NT2/D1 (cell line): ENCODE measurements at regions not wholly inside any gene's neighbourhood (a gene's known extent, or its start where the extent isn't known, plus 50 kb on each side); places are given as distances from the start of the nearest gene placed in this dataset.
A peak's percentile ranks its signal among the peaks of the same experiment; 100 is the strongest.

Experiments
- DNase-seq: peaks from one replicate; pipeline ENCODE4 v3.0.0-alpha.2; 2011; ENCODE audit warnings: low read depth, low spot score
- H3K27me3 ChIP-seq: 2 replicates; pipeline ENCODE4 v1.6.0; 2011; ENCODE audit warnings: mild to moderate bottlenecking; ENCODE audit not compliant: insufficient read length, insufficient read depth
- H3K36me3 ChIP-seq: 2 replicates; pipeline ENCODE4 v1.6.1; 2011; ENCODE audit warnings: mild to moderate bottlenecking, low read length, mixed read lengths; ENCODE audit not compliant: insufficient read depth, insufficient read length
- H3K4me1 ChIP-seq: 2 replicates; pipeline ENCODE4 v1.5.1; 2011; ENCODE audit not compliant: insufficient read depth, insufficient read length
- H3K4me3 ChIP-seq: 2 replicates; pipeline ENCODE4 v1.5.1; 2011; ENCODE audit warnings: low read depth; ENCODE audit not compliant: insufficient read length
- H3K9ac ChIP-seq: 2 replicates; pipeline ENCODE4 v1.6.0; 2011; ENCODE audit warnings: low read depth; ENCODE audit not compliant: insufficient read length
- H3K9me3 ChIP-seq: 2 replicates; pipeline ENCODE4 v1.5.1; 2011; ENCODE audit warnings: mild to moderate bottlenecking, low read length; ENCODE audit not compliant: insufficient read depth
- SUZ12 ChIP-seq: IDR thresholded peaks from 2 replicates; pipeline ENCODE4 v1.6.1; 2011; ENCODE audit not compliant: insufficient read length, insufficient read depth; ENCODE audit errors: extremely low read depth
- YY1 ChIP-seq: IDR thresholded peaks from 2 replicates; pipeline ENCODE4 v1.6.1; 2011; ENCODE audit not compliant: insufficient read length, insufficient read depth
- ZNF274 ChIP-seq: IDR thresholded peaks from 2 replicates; pipeline ENCODE4 v1.6.1; 2011; ENCODE audit warnings: mild to moderate bottlenecking, low read depth, low read length

DNA sequence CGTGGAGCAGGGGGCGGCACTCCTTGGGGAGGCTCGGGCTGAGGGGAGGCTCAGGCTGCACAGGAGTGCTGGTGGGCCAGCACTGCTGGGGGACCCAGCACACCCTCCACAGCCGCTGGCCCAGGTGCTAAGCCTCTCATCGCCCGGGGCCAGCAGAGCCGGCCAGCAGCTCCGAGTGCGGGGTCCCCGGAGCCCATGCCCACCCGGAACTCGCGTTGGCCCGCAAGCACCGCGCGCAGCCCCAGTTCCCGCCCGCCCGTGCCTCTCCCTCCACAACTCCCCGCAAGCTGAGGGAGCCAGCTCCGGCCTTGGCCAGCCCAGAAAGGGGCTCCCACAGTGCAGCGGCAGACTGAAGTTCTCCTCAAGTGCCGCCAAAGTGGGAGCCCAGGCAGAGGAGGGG, 2266.8 kb downstream of the LRRC4C start:
- Histone ChIP-seq H3K4me1 (no peaks in the 10 kb centered on the region), H3K4me3 (no peak overlapping the region), H3K9ac (no peak overlapping the region), H3K9me3 (peaks cover 20% of the 10 kb centered on the region; the same call in 1 of the 2 replicates), H3K36me3 (no peaks in the 10 kb centered on the region), H3K27me3 (no peaks in the 10 kb centered on the region)
- TF ChIP-seq YY1 (no peak), ZNF274 (no peak), SUZ12 (no peak)
- no peak for DNase-seq

GRCh38 chr11:39190751-39191150, 2268.7 kb downstream of the LRRC4C start:
- Histone ChIP-seq H3K9ac (no peak overlapping the region), H3K4me3 (no peak overlapping the region), H3K9me3 (peaks cover 20% of the 10 kb centered on the region; the same call in 1 of the 2 replicates), H3K27me3 (no peaks in the 10 kb centered on the region), H3K36me3 (no peaks in the 10 kb centered on the region), H3K4me1 (no peaks in the 10 kb centered on the region)
- peak; percentile 76 for DNase-seq
- TF ChIP-seq ZNF274 (no peak), SUZ12 (no peak)

GRCh38 chr11:39177678-39178077, 2281.8 kb downstream of the LRRC4C start:
- H3K27me3 ChIP-seq: no peaks in the 10 kb centered on the region
- TF ChIP-seq SUZ12: no peak
- no peak for TF ChIP-seq YY1
- TF ChIP-seq ZNF274: no peak
- no peaks in the 10 kb centered on the region for H3K36me3 ChIP-seq
- H3K4me3 ChIP-seq: no peak overlapping the region
- H3K9me3 ChIP-seq: no peaks in the 10 kb centered on the region
- no peak for DNase-seq
- no peaks in the 10 kb centered on the region for H3K4me1 ChIP-seq
- H3K9ac ChIP-seq: no peak overlapping the region

GRCh38 chr11:39174965-39175364, 2284.5 kb downstream of the LRRC4C start:
- DNase-seq: no peak
- Histone ChIP-seq H3K9ac (no peak overlapping the region), H3K27me3 (no peaks in the 10 kb centered on the region), H3K9me3 (no peaks in the 10 kb centered on the region), H3K4me1 (no peaks in the 10 kb centered on the region), H3K4me3 (no peak overlapping the region), H3K36me3 (no peaks in the 10 kb centered on the region)
- TF ChIP-seq SUZ12: no peak
- no peak for TF ChIP-seq ZNF274
- TF ChIP-seq YY1: no peak

DNA sequence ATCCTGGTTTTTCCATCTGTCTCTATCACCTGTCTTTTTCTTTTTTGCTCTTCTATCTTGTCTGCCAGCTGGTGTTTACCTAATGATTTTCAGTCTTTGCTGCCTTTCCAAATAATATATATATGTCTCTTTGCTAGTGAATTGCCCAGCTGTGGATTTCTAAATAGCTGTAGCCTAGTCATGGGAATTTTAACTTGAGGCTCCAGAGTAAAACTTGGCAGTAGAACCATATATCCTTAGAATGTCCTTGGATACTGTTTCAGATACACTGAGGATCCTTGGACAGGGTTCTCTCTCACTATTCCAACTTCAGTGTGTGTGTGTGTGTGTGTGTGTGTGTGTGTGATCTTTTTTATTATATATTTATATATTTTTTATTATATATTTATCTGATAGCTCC, 2285.3 kb downstream of the LRRC4C start:
- Histone ChIP-seq H3K36me3 (no peaks in the 10 kb centered on the region), H3K4me3 (no peak overlapping the region), H3K27me3 (no peaks in the 10 kb centered on the region), H3K9me3 (no peaks in the 10 kb centered on the region), H3K9ac (no peak overlapping the region), H3K4me1 (no peaks in the 10 kb centered on the region)
- no peak for TF ChIP-seq SUZ12
- TF ChIP-seq ZNF274: no peak
- TF ChIP-seq YY1: no peak
- DNase-seq: no peak

DNA sequence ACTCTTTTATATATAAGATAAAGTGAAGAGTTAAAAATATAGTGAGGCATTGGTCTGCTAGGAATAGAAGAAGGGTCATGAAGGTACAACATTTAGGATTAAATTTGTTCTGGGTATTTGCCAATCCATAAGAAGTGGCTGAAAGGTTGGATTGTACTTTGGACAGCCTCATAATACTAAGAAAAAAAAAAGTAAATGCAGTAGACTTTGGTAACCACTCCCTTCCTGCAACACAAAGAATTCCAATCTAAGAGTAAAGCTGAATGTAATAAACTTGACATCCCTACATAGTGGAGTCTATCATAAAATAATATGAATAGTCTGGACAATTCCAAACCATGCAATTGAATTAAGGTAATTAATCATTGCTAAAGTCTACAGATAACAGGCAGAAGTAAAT, 2294.4 kb downstream of the LRRC4C start:
- Histone ChIP-seq H3K9ac (no peak overlapping the region), H3K9me3 (no peaks in the 10 kb centered on the region), H3K36me3 (no peaks in the 10 kb centered on the region), H3K4me3 (no peak overlapping the region), H3K4me1 (no peaks in the 10 kb centered on the region), H3K27me3 (no peaks in the 10 kb centered on the region)
- TF ChIP-seq ZNF274 (no peak), SUZ12 (no peak), YY1 (no peak)
- DNase-seq: no peak

DNA sequence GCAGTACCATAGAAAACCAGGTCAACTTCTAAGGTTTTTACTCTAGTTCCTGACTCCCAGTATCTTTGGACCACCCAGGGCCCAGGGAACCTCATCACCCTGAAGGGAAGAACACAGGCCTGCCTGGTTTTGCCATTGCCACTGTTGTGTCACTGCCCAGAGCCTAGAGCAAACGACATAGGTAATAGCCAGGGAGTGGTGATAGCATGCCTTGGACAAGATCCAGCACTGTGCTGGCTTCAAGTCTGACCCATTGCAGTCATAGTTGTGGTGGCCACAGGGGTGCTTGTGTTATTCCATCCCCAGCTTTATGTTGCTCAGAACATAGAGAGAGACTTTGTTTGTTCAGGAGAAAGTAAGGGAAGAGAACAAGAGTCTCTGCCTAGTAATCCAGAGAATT, 2310.2 kb downstream of the LRRC4C start:
- no peaks in the 10 kb centered on the region for H3K9me3 ChIP-seq
- TF ChIP-seq SUZ12 (no peak), YY1 (no peak), ZNF274 (no peak)
- no peak for DNase-seq
- no peak overlapping the region for H3K4me3 ChIP-seq
- H3K4me1 ChIP-seq: no peaks in the 10 kb centered on the region
- H3K27me3 ChIP-seq: no peaks in the 10 kb centered on the region
- no peaks in the 10 kb centered on the region for H3K36me3 ChIP-seq
- no peak overlapping the region for H3K9ac ChIP-seq

DNA sequence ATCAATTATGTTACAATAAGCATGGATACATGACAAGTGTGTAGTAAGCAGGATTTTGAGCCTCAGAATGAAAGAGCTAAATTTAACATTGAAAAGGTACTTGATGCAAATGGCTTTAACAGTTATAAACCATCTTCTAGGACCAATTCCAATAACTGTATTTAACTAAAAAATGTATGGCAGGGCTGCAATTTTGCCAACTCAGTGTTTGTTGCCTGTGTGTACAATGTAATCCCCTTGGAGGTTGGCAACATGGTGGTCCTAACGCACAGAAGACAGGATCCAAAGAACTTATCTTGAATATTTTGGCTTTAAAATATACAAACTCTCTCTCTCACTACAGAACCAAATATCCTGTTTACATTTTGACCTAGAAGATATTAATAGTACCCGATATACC, 2314.1 kb downstream of the LRRC4C start:
- TF ChIP-seq ZNF274: no peak
- no peak for TF ChIP-seq YY1
- TF ChIP-seq SUZ12: no peak
- Histone ChIP-seq H3K36me3 (no peaks in the 10 kb centered on the region), H3K9ac (no peak overlapping the region), H3K4me3 (no peak overlapping the region), H3K27me3 (no peaks in the 10 kb centered on the region), H3K4me1 (no peaks in the 10 kb centered on the region), H3K9me3 (no peaks in the 10 kb centered on the region)
- DNase-seq: no peak
